NCI-H1092 (cell line): ENCODE measurements at regions not wholly inside any gene's neighbourhood (a gene's known extent, or its start where the extent isn't known, plus 50 kb on each side); places are given as distances from the start of the nearest gene placed in this dataset.
A peak's percentile ranks its signal among the peaks of the same experiment; 100 is the strongest.

Experiments
- DNase-seq: peaks from one replicate; lab custom pipeline; 2025; lab: John Stamatoyannopoulos, UW

DNA sequence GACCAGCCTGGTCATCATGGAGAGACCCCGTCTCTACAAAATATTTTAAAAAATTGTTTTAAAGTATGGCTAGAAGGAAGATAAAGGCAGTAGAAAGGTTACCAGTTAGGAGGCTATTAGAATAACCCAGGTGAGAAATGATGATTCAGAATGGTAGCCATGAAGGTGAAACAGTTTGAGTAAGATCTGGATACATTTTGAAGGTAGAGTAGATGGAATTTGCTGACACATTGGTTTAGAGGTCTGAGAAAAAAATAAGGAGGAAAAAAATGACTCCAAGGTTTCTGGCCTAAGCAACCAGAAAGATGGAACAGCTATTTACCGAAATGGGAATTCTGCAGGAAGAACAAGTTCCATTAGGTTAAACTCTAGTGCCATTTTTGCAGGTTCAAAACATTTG lies 167.9 kb upstream of the TAB2 start:
- no peak for DNase-seq

- DNase-seq: no peak
These were observed 167.2 kb upstream of the TAB2 start for GRCh38 chr6:149150301-149150700.

DNA sequence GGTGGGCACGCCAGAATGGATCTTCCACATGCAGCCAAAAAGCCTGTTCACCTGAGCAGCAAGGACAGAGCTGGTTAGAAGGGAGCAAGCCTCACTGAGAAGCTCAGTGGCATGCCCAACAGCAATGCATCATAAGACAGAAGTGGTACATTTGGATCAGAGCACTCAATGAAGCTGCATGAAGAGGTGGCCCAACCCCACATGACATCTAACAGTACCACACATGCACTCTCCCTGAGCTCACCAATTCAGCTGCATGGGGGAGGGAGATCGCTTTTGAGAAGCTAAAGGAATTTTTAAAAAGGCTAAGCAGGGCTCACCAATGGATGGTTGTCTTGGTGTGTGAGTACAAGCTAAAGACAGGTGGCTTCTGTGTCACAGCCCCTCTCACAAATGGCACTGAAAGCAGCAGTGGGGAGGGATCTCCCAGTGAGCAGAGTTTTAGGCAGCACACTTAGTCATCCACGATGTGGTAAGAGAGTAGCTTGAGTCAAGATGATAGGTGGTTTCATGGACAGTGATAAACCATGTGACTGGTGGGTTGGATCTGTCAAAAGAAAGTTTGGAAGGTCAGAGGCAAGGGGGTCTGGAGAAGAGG lies 166.6 kb upstream of the TAB2 start:
- no peak for DNase-seq

- DNase-seq: no peak
These were observed 165.0 kb upstream of the TAB2 start for GRCh38 chr6:149152521-149152920.

GRCh38 chr6:149153100-149153499 lies 164.4 kb upstream of the TAB2 start:
- no peak for DNase-seq

DNA sequence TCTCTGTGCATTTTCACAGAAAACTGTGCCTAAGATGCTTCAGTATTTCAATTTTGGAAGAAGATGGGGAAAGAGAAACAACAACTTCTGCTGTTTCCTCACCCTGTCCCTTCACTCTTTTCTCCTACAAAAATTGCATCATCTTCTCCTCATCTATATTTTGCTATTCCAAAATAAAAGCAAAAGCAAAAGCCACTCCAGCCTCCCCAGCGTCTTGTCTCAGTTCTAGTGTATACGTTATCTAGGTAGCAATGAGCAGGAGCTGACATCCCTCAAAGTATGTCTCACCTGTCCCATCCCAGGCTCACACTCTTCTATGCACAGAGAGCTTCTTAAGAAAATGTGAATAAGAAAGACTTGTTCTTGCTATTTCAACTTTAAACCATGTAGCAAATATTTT lies 163.8 kb upstream of the TAB2 start:
- no peak for DNase-seq

GRCh38 chr6:149154261-149154821 lies 163.2 kb upstream of the TAB2 start:
- no peak for DNase-seq

DNA sequence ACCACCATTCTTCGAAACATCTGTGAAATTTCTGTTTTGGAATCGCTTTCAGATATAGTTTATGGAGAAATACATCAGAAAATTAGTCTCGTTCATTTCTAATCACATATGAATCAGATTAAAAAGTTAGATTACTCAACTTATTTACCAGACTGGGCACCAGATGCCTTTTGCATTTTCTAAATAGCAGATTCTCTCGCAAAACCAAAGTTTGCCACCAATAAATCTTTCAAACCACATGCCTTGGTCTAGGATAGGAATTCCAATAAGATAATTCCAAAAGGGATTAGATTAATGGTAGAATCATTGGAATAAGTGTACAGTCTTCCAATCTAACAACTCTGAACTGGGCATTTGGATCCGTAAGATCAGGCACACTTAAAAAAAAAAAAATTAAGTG lies 160.4 kb upstream of the TAB2 start:
- no peak for DNase-seq

DNA sequence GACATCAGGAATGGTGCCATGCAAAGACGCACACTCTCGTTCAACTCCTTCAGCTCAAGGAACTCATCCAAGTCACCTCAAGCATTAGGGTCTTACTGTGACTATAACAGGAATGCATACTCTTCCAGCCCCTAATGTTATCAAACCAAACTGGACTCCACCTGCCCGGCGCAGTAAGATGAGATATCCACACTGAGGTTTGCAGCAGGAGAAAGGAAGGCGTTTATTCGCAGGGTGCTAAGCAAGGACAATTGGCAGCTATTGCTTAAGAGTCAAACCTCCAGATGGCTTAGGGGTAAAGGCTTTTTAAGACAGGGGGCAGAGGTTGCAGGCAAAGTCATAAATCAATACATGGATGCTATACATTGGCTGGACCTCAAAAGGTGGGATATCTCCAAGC lies 159.4 kb upstream of the TAB2 start:
- DNase-seq: no peak

GRCh38 chr6:149160943-149161342 lies 156.6 kb upstream of the TAB2 start:
- no peak for DNase-seq

DNA sequence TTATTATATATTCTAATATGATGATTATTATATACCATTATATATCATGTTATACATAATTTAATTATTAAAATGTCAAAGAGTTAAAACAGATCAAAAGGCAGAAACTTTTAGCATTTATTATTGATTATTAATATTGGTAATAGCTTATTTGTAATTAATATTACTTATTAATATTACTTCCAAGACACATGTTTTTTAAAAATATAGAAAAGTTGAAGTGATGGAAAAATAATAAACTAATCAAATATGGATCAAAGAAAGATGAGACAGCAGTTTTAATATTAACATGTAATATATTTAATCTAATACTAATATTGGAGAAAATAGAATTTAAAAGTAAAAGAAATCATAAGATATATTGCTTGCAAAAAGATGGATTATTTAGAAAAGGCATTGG lies 154.6 kb upstream of the TAB2 start:
- DNase-seq: no peak

DNA sequence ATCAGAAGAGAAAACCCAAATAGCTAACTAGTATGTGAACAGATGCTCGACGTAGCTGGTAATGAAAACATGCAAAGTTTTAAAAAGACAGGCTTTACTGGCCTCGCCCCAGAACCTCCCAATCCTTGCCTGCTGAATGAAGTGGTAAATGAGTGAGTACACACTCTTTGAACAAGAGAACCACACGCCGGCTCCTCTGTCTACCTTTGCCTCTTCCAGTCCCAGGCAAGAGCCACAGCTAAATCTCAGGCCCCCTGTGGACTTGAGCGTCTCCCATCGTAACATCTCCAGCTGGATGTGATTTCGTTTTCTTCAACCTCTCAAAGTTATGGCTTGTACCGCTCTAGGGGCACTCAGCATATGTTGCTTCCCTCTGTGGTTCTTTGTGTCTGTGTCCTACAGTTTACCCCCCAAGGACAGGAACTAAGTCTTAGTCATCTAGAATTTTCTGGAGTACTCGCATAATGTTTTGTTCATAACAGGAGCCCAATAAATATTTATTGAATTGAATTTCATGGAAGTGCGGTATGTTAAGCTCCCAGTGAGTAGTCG lies 153.2 kb upstream of the TAB2 start:
- no peak for DNase-seq

GRCh38 chr6:149166336-149166735 lies 151.2 kb upstream of the TAB2 start:
- DNase-seq: no peak

- DNase-seq: peak; percentile 88
These were observed 150.8 kb upstream of the TAB2 start for GRCh38 chr6:149166747-149167146.

- DNase-seq: no peak
These were observed 148.5 kb upstream of the TAB2 start for GRCh38 chr6:149168968-149169367.

GRCh38 chr6:149169761-149170511 lies 147.6 kb upstream of the TAB2 start:
- DNase-seq: no peak

- peak; percentile 33 for DNase-seq
These were observed 146.7 kb upstream of the TAB2 start for GRCh38 chr6:149170564-149171452.

DNA sequence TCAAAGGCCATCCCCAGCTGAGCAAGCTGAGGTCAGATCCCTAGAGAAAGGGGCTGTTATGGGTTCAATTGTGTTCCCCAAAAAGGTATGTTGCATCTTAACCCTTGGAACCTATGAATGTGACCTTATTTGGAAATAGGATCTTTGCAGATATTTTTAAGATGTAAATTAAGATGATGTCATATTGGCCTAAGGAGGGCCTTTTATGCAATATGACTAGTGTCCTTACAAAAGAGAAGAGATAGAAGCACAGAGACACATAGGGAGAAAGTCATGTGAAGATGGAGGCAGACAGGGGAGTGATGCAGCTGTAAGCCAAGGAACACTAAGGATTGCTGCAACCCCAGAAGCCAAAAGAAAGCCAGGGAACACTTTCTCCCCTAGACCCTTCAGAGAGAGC lies 144.3 kb upstream of the TAB2 start:
- DNase-seq: no peak

DNA sequence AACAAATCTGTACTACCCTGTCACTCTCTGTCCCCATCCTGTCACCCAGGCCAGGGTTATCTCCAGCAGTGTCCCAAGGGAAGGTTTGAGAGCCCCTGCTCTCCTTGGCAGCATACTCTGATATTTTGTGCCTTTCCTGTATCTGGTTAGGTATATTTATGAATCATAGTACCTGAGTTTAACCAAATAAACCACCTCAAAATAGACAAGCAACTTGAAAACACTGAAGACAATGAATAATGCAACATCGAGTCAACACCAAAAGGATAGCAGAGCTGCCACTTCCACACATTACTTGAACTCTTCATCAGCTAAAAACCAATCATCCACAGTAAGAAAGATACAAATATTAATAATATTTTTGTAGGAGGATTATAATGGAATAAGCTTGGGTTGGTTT lies 142.6 kb upstream of the TAB2 start:
- no peak for DNase-seq

DNA sequence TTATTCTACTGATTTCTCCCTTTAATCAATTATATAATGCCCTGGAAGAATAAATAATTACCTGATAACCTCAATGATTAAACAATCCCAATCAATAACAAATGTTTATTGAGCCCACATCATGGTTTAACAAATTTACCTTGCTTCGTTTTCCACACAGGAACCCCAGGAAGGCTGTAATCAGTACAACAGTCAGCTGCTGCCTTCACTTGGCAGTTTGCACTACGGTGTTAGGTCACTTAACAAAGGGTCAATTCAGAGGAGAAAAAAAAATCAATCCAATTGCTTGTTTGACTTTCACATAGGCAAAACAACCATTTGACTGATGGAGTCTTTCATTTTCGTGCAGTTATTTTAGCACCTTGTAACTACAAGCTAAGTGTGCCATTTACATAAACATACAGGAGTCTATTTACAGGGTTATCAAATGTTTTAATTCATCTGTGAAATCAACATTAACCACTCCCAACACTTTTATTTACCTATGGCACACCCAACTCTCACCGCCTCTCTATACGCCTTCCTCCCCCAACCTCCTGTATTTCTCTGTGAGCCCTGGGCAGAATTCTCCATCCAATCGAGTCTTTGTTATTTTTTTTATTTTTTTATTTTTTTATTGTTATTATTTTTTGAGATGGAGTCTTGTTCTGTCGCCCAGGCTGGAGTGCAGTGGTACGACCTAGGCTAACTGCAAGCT lies 140.4 kb upstream of the TAB2 start:
- DNase-seq: peak; percentile 24

DNA sequence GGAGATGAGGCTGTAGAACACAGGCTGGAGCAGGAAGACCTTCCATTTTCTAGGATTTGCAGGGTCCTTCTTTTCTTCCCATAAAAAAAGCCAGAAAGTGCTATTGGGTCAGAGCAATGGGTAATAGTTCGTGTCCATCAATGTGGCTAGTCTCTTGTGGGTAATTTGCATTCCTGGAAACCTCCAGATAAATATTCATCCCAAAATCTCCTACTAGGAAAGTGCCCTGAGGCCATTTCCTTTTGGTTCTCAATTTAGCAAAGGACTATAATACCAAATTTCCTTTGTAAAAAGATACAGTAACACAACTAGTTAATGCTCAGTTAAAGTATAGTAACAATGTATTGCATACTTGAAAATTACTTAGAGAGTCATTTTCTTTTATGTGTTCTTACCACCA lies 138.1 kb upstream of the TAB2 start:
- no peak for DNase-seq

- no peak for DNase-seq
These were observed 136.2 kb upstream of the TAB2 start for GRCh38 chr6:149181304-149181703.
